ENCODE measurements at regions not wholly inside any gene's neighbourhood (a gene's known extent, or its start where the extent isn't known, plus 50 kb on each side); places are given as distances from the start of the nearest gene placed in this dataset.

- TF ChIP-seq CTCF (IDR thresholded peaks at IDR 0.05) (no peak), POLR2A (IDR thresholded peaks at IDR 0.05) (no peak)
These were observed 89.7 kb upstream of the CNTN1 start for GRCh38 chr12:40602562-40602961.
